ENCODE measurements at regions not wholly inside any gene's neighbourhood (a gene's known extent, or its start where the extent isn't known, plus 50 kb on each side); places are given as distances from the start of the nearest gene placed in this dataset.

DNA sequence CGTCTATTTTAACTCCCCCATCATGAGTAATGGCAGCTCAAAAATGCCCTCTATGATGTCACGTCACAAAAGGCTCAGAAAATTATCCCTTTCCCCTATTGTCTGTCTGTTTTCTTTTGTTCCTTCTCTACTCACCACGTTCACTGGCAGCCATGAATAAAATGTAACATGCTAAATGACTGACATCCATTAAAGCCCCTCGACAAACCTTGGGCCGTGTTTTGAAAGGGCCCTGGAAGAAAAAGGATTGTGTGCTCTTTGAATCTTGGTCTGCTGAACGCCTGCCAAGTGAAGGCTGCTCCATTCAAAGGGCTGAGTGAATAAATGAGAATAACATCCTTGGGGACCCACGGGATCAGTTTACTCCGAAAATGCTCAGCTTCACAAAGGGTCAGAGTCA, 118.7 kb downstream of the RPS12 start:
- TF ChIP-seq CTCF (IDR thresholded peaks at IDR 0.05) (no peak), POLR2A (IDR thresholded peaks at IDR 0.05) (no peak)
